ENCODE measurements at regions not wholly inside any gene's neighbourhood (a gene's known extent, or its start where the extent isn't known, plus 50 kb on each side); places are given as distances from the start of the nearest gene placed in this dataset.

- no peak for TF ChIP-seq YY1 (IDR thresholded peaks at IDR 0.05; ENCODE audit: extremely low read depth, insufficient replicate concordance, low read depth, low read length)
- TF ChIP-seq CTCF (IDR thresholded peaks at IDR 0.05 in 2 of 3, conservative IDR thresholded peaks at IDR 0.05 in 1 of 3; ENCODE audit: borderline replicate concordance in 1 of 3, insufficient read depth in 1 of 3, low read depth in 2 of 3, low read length in 2 of 3), result no peak
- TF ChIP-seq RAD21 (IDR thresholded peaks at IDR 0.05; ENCODE audit: low read depth), result no peak
- TF ChIP-seq MAX (IDR thresholded peaks at IDR 0.05), result no peak
- no peak for TF ChIP-seq EZH2 (IDR thresholded peaks at IDR 0.05)
- no peak for TF ChIP-seq POLR2AphosphoS5 (IDR thresholded peaks at IDR 0.05; ENCODE audit: low read depth, low read length)
Measured at GRCh38 chr4:170687751-170688150, 598.0 kb upstream of the AADAT start.
